ENCODE measurements at regions not wholly inside any gene's neighbourhood (a gene's known extent, or its start where the extent isn't known, plus 50 kb on each side); places are given as distances from the start of the nearest gene placed in this dataset.

DNA sequence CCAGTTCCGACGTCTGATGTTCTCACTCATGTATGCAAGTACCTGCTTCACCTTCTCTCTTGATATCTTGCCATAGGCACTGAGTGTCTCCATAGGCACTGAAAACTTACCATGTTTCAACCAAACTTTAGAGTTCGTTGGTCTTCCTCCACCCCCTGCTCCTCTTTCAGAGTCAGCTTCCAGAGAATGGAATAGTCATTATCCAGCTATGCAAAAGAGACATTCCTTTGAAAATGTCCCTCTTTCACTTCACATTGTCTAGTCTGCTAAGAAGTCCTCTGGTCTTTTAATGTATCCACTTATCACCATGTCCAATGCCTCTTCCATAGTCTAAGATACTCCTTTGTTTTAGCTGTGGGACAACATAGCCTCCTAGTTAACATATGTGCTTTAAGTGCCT is 566.0 kb upstream of the TENM3 start:
- no peak for DNase-seq (ENCODE audit: low spot score)
- intact Hi-C loops (cut with DNase I): no loop called here
- no peak for ATAC-seq

DNA sequence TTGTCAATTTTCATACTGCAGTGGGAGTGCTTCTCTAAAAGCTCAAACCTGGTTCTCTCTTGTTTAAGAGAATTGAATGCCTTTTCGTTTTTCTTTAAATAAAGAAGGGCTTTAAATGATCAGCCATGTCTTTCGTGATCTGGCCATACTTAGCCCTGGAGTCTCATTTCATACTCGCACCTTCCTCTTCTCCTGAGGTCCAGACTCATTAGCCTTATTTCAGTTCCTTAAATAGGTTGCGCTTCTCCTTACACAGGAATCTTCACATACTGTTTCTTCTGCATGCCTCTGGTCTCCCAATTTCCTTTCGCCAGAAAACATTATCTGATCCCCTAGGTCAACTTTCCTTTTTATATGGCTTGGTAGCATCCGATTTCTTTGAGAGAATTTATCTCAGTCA is 565.6 kb upstream of the TENM3 start:
- ATAC-seq (no peak), DNase-seq (ENCODE audit: low spot score) (no peak)
- intact Hi-C loops (cut with DNase I): no loop called here

DNA sequence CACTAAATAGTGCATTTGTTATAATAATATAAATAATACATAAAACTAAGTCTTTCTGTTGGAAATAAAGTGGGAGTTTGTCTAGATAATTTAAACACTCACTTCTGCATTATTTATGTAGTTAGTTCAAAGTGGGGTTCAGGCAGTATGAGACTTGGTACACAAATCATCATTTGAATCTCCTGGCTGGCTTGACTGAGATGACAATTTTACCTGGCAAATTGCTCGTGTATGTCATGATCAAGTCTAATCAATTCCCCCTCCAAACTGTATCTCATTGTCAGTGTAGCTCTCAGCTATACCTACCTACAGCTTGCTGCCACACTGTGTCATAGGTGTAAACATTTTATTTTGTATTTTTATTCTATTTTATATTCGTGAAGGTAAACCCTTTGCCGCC is 563.4 kb upstream of the TENM3 start:
- DNase-seq (ENCODE audit: low spot score) (no peak), ATAC-seq (no peak)
- intact Hi-C loops (cut with DNase I): no loop called here

DNA sequence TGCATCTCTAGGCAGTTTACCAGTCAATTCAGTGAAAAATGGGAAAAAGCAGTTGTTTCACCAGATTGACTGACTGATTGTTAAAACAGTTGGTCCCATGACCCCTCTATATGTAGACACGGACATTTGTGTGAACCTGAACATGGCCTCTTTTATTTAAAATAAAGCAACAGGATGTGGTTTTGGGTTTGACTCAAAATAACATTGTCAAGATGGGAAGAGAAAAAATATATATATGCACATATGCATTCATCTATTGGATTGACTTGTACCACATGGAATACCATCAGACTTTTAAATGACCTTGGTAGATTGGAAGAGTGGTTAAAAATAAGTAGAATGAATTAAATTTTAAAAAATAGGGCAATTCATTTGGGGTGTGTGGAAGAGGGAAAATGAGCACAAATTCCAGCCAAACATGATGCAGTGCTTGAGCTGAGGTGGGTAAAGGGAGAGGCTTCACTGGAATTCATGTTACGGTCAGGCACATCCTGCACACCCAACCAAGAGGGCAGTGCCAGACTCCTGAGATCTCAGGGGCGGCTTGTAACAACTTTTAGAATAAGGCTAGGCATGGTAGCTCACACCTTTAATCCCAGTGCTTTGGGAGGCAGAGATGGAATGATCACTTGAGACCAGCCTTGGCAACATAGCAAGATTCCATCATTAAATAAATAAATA is 560.7 kb upstream of the TENM3 start:
- ATAC-seq (no peak), DNase-seq (ENCODE audit: low spot score) (no peak)
- intact Hi-C loops (cut with DNase I): no loop called here

DNA sequence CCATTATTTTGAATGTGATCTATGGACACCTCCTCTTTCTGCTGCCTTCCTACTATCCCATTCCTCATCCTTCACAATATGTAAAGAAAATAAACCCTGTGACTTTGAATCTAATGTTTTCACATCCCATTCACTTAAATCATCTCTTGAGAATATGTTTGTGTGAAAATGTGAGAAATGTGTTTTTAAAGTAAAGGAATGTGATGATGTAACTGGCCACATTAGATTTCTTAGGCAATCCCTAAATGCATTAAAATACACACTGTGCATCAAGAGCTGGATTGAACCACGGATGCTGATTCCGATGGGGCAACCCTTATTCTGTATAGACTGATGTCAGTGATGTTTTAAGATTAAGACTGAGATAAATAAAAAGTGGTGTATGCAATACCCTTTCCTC is 558.9 kb upstream of the TENM3 start:
- ATAC-seq (no peak), DNase-seq (ENCODE audit: low spot score) (no peak)
- intact Hi-C loops (cut with DNase I): no loop called here

DNA sequence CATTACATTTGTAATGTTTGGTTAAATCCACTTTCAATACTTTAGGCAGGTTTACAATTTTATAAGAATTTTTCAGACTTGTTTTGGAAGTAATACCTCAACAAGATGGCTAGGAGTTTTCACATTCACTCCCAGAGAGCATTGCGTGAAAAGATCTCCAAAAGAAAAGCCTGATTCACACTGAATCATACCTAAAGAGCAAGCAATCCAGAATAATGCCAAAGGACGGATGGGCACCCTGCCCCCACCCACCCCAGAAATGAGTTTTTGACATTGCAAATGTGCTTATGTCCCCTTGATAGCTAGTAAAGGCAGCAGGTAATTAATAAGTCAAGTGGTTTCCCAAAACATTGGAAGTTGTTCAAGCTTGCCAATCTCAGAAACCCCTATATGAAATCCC is 557.7 kb upstream of the TENM3 start:
- ATAC-seq (no peak), DNase-seq (ENCODE audit: low spot score) (no peak)
- intact Hi-C loops (cut with DNase I): no loop called here

DNA sequence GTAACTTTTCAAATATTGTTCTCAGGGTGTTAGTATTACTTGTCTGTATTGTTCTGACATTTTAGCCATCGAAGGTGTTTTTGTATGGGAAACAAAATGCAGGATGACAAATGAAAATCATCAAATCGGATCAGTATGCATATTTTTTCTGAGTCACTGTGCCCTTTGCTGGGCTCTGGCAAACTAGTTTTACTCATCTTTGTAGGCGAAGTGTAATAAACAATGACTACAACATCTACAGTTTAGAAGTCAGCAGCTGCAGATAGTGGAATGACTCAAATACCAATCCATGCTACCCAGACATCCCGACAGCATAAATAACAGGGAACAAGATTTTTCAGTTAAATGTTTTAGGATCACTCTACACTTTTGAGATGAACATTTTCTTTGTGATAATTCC is 557.3 kb upstream of the TENM3 start:
- DNase-seq (ENCODE audit: low spot score): no peak
- no peak for ATAC-seq
- intact Hi-C loops (cut with DNase I): no loop called here

DNA sequence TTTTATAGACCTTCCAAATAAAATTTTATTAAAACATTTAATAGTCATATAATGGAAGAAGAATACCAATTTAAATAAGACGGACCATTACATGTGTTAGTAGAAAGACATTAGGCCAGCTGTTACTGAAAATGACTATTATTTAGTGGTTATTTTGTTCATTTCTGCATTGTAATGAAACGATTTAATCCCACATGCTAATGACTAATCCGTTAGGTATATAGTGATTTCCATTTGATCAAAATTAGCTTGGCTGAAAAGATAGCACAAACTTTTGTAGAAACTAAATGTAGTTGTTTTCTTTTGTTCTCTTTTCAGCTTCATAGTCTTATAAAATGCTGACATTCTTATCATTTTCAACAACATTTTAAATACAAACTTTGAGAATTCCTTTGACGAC is 556.1 kb upstream of the TENM3 start:
- intact Hi-C loops (cut with DNase I): no loop called here
- no peak for ATAC-seq

DNA sequence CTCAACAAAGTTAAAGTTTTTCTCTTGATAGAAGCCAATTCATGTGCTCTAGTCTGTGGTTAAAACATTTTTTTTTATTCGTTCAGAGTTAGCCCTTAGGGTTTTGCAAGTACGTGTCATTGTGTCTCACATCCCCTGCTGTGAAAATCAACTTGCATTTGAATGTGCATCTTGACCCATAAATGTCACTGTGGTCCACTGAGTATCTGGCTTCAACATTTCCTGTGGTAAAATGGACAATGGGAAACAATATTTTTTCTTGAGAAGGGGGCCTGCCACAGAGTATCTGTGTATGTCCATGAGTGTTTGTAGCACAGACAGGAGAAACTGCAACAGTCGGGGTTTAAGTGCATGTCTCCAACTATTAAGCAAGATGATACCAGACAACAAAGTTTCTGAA is 554.8 kb upstream of the TENM3 start:
- DNase-seq (ENCODE audit: low spot score) (no peak), ATAC-seq (no peak)
- intact Hi-C loops (cut with DNase I): no loop called here

More for the DNA sequence above, 556.1 kb upstream of the TENM3 start:
- DNase-seq (ENCODE audit: low spot score): no peak

DNA sequence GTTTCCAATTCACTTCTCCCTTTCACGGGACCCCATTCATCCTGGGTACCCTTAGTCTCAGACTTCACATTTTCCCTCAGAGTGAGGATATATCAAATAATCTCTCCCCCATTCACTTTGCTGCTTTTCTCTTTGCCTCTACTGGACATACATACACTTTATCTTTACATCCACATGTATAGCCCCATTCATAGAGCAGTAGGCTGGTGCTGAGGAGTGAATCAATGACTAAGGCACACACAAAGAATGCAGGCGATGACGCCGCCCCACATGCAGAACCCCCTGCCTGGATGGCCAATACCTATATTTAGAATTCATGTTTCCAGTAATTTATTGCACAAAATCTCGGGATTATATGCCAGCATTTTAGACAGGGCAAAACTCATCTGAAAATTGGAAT is 554.3 kb upstream of the TENM3 start:
- DNase-seq (ENCODE audit: low spot score): no peak
- ATAC-seq: no peak
- intact Hi-C loops (cut with DNase I): no loop called here

DNA sequence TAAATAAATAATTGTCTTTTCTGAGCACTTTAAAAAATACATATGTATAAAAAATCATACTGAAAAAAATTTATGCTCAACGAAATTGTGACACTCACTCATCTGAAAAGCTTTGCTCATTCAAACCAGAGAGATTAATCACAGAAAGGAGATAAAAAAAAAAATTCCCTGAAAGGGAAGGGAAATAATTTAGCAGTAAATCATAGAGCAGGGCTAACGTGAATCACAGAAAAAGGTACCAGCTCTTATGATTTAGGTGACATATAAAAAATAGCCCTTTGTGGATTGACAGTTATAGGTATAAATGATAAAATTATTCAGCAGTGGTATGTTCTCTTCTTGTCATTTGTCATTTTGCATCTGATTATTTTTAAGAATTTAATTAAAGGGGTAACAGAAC is 552.7 kb upstream of the TENM3 start:
- ATAC-seq (no peak), DNase-seq (ENCODE audit: low spot score) (no peak)
- intact Hi-C loops (cut with DNase I): no loop called here

DNA sequence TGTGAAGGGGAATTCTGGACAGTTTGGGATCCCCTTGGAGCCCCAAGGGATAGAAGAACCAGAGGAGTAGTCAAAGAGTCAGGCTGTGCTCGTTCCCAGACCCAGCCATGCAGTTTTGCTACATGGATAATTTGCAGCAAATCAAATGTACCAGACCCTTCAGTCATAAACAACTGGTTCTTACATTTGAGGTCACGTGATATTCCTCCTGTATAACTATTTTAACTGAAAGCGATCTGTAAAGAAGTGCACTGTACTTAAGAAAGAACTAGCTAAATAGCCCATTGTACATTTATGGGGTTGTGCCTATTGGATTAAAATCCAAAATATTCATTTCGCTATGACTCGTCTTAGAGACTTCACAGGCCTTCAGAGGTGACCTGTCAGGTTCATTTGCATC is 550.2 kb upstream of the TENM3 start:
- DNase-seq (ENCODE audit: low spot score) (no peak), ATAC-seq (no peak)
- intact Hi-C loops (cut with DNase I): no loop called here

DNA sequence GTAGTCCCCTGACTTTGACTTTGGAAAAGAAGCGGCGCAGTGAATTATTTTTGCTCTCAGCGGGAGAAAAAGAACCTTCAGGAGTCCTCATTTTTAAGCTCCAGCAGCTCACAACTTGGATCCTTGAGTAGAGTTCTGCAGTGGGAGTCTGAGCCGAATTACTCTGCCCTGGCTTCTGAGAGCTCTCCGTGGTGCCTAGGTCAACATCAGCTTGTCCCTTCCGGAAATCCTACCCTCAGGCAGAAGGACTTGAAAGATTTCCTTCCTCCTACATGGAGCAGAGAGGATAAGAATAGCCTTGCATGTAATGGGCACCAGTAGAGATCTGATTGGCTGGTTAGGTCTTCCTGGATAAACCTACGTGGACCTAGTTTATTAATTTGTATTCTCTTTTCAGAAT is 549.7 kb upstream of the TENM3 start:
- no peak for DNase-seq (ENCODE audit: low spot score)
- no peak for ATAC-seq
- intact Hi-C loops (cut with DNase I): no loop called here

DNA sequence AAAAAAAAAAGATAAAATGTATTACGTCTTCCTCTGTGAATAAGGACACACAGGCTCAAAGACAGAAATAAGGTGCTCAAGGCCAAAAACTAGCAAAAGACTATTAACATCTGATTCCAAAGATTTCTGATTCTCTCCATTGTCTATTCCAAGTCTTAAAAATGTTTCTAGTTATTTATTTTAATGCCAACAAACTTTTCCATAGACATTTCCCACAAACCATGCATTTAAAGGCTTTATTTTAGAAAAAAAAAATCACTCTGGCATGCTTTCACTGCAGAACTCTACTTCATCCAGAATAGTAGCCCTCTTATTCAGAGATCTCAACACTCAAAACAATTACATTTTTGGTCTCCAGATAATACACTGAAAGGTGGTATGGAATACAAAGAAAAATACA is 545.0 kb upstream of the TENM3 start:
- ATAC-seq (no peak), DNase-seq (ENCODE audit: low spot score) (no peak)
- intact Hi-C loops (cut with DNase I): no loop called here

DNA sequence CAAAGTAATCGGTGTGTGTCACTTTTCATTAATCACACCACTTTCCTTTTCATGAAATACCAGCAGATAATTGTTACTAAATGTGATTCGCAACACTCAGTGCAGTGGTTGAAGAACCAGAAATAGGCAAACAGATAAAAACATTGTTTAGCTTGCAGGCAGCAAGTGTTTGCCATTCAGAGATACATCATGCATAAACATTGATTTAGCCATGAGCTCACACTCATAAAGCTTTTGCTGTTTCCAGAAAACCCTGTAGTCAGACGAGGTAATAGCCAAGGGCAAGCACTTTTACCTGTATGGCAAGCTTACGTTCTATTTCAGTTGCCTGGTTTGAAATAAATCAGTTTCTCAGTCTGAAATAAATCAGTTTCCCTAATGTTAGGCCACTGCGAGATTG is 542.0 kb upstream of the TENM3 start:
- no peak for DNase-seq (ENCODE audit: low spot score)
- intact Hi-C loops (cut with DNase I): no loop called here
- ATAC-seq: no peak

DNA sequence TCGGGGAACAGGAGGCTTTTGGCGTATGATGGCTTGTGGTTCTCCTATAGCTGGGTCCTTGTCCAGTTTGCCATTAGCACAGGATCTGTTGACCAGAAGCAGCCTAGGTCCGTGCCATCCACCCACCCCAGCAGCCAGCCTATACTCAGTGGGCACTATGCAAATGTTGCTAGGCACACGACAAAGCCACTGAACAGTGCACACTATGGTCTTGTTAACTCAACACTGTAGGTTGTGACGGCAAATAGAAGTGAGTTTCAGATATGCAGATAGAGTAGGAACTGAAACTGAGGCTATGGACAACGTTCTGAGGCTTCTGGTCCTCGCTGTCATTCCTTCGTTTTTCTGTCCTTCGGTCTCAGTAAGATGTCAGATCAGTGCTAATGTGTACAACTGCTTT is 541.3 kb upstream of the TENM3 start:
- intact Hi-C loops (cut with DNase I): no loop called here
- ATAC-seq (peak; percentile 32), DNase-seq (ENCODE audit: low spot score) (no peak)

DNA sequence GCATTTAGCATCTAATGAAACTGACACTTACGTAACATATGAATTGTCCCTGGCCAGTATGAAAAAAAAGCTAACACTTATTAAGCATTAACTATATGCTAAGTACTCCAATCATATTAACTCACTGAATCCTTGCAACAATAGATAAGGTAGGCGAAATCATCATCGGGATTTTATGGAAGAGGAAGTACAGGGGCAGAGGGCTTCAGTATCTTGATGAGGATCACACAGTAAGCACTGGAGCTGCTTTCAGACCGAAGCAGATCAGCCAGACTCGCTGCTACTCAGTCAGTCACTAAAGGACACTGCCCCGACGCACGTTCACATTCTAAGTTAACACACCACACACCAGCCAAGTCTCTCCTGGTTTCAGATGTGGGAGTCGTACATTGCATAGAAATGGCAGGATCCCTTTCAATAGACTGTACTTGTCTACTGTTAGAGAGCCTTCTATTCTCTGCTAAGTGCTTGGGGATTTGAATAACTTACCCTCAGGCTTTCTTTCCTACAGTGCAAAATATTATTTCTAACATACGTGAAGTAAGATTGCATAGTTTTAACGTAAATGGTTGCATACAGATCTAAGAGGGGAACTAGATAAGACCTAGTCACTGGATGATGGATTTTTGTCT is 540.2 kb upstream of the TENM3 start:
- intact Hi-C loops (cut with DNase I): no loop called here
- ATAC-seq (no peak), DNase-seq (ENCODE audit: low spot score) (no peak)

DNA sequence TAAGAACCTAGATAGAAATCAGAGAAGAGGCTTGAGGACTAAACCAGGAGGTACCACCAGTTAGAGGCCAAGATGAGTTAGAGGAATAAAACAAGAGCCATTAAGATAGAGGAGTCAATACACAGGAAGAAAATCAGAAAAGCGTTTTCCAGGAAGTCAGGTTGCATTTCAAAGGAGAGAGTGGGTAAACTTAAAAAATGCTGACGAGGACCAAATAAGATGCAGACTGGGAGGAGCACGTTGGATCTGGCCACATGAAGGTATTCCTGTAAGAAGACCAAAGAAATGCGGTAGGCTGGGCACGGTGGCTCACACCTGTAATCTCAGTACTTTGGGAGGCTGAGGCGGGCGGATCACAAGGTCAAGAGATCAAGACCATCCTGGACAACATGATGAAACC is 533.1 kb upstream of the TENM3 start:
- no peak for ATAC-seq
- no peak for DNase-seq (ENCODE audit: low spot score)
- intact Hi-C loops (cut with DNase I): no loop called here

DNA sequence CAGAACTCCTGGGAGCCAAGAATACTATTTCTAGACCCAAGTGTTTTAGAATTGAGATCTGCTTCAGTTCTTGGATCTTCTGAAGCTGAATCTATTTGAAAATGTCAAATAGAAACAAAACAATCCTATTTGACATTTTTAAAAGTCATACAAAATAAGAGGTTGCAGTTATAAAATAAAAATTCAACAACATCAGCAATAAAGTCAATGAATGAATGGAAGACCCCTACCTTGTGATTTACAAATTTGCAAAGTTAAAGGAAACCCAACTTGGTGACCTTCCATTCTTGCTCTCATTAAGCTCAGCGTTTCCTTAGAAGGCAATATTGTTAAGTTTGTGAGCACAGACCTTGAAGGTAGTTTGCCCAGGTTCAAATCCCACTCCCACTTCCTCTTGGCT is 531.8 kb upstream of the TENM3 start:
- intact Hi-C loops (cut with DNase I): no loop called here
- ATAC-seq (no peak), DNase-seq (ENCODE audit: low spot score) (no peak)

DNA sequence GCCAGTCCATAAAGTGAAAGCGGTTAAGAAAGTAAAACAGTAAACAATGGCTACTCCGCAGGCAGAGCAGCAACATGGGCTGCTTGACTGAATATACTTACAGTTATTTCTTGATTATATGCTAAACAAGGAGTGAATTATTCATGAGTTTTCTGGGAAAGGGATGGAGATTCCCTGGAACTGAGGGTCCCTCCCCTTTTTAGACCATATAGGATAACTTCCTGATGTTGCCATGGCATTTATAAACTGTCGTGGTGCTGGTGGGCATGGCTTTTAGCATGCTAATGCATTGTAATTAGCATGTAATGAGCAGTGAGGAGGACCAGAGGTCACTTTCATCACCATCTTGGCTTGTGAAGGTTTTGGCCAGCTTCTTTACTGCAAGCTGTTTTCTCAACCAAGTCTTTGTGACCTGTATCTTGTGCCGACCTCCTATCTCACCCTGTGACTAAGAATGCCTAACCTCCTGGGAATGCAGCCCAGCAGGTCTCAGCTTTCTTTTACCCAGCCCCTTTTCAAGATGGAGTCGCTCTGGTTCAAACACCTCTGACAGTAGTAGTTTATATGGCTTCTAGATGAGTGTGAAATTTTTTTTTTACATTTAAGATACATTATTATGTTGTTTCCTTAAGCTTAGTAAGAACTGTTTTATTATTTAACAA is 514.8 kb upstream of the TENM3 start:
- DNase-seq (ENCODE audit: low spot score): no peak
- no peak for ATAC-seq
- intact Hi-C loops (cut with DNase I): no loop called here

DNA sequence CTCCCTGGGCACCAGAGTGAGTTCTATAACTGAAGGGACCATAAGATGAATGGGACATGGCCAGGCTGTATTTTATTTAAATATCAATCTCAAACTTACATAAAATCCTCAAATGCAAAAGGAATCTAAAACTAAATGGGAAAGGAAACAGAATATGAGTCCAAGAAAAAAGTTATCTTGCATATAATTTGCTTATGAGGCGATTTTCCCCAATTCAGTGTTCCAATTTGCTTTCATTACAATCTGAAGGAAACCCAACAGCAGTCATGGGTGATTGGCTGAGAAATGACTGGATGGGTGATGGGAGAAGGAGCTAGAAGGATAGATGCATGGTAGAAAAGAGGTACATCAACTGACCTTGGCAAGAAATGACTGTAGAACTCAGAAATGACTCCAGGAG is 511.3 kb upstream of the TENM3 start:
- DNase-seq (ENCODE audit: low spot score): no peak

More for the DNA sequence above, 511.3 kb upstream of the TENM3 start:
- intact Hi-C loops (cut with DNase I): no loop called here
- no peak for ATAC-seq
